CD4-positive, alpha-beta T cell (primary cell): ENCODE measurements at regions not wholly inside any gene's neighbourhood (a gene's known extent, or its start where the extent isn't known, plus 50 kb on each side); places are given as distances from the start of the nearest gene placed in this dataset.

Experiments
- ATAC-seq: fragments of 200-7000 bp; cut with Tn5 transposase; one replicate; pipeline ENCODE4 v1.10.0; 2022; ENCODE audit warnings: mild to moderate bottlenecking; ENCODE audit not compliant: poor library complexity
- CTCF ChIA-PET: fragments of 350-600 bp; sonication (Branson Sonifier 250); formaldehyde crosslinking; loops from one replicate; lab custom pipeline; 2021; ENCODE audit warnings: antibody characterized with exemption, inconsistent platforms; lab: Charles Lee
- POLR2A ChIA-PET: fragments of 350-600 bp; sonication (Branson Sonifier 250); formaldehyde crosslinking; loops from one replicate; lab custom pipeline; 2021; ENCODE audit warnings: antibody characterized with exemption, inconsistent platforms; lab: Charles Lee
- DNase-seq, 14 experiments: peaks; one replicate each; pipeline ENCODE4 v3.0.0-alpha.2; 2013 to 2020; ENCODE audit warnings: mixed read lengths in 2 of 14
- H3K27ac ChIP-seq, 2 donors: one replicate each; pipeline versions ENCODE4 v1.5.1 to v1.7.0; 2013; ENCODE audit warnings: low read length in 2 of 2, low read depth in 1 of 2, mild to moderate bottlenecking in 1 of 2
- H3K27me3 ChIP-seq, 2 experiments: 1 replicate in 1 of 2; 2 replicates in 1 of 2; pipeline versions ENCODE4 v1.6.1 to v1.7.0; 2013; ENCODE audit warnings: low read length in 2 of 2, control low read depth in 1 of 2, mild to moderate bottlenecking in 1 of 2, moderate library complexity in 1 of 2; ENCODE audit not compliant: insufficient read depth in 2 of 2, control insufficient read depth in 1 of 2
- H3K36me3 ChIP-seq: one replicate; pipeline ENCODE4 v1.6.1; 2013; ENCODE audit warnings: low read length, control low read depth; ENCODE audit not compliant: insufficient read depth
- H3K4me1 ChIP-seq: one replicate; pipeline ENCODE4 v1.6.1; 2013; ENCODE audit warnings: low read length, control low read depth; ENCODE audit not compliant: insufficient read depth
- H3K4me3 ChIP-seq: one replicate; pipeline ENCODE4 v1.5.1; 2013; ENCODE audit warnings: mild to moderate bottlenecking, low read length, moderate library complexity
- H3K9me3 ChIP-seq, 2 experiments: 1 replicate in 1 of 2; 2 replicates in 1 of 2; pipeline versions ENCODE4 v1.6.1 to v1.7.0; 2013; ENCODE audit warnings: low read length in 2 of 2, mild to moderate bottlenecking in 2 of 2, control low read depth in 1 of 2, moderate library complexity in 1 of 2; ENCODE audit not compliant: control insufficient read depth in 1 of 2, insufficient read depth in 1 of 2
- H3K27ac Mint-ChIP-seq: one replicate; pipeline ENCODE4 v1.8.0; 2020; ENCODE audit warnings: mixed read lengths
- H3K27me3 Mint-ChIP-seq: one replicate; pipeline ENCODE4 v1.8.0; 2021; ENCODE audit warnings: mixed read lengths
- H3K36me3 Mint-ChIP-seq: one replicate; pipeline ENCODE4 v1.8.0; 2021; ENCODE audit warnings: low read depth, mixed read lengths
- H3K4me1 Mint-ChIP-seq: one replicate; pipeline ENCODE4 v1.8.0; 2021; ENCODE audit warnings: low read depth, mixed read lengths
- H3K4me3 Mint-ChIP-seq: one replicate; pipeline ENCODE4 v1.8.0; 2020; ENCODE audit warnings: mild to moderate bottlenecking, mixed read lengths
- H3K9me3 Mint-ChIP-seq: one replicate; pipeline ENCODE4 v1.8.0; 2020; ENCODE audit warnings: mixed read lengths
- CTCF ChIP-seq: fragments of 200-600 bp; IDR thresholded peaks from one replicate; pipeline ENCODE4 v1.8.0; 2022; ENCODE audit warnings: antibody characterized with exemption, mild to moderate bottlenecking
- intact Hi-C, 2 experiments: fragments of 100-400 bp; cut with DNase I in 1 of 2; cut with micrococcal nuclease in 1 of 2; formaldehyde crosslinking; loops; one replicate each; pipeline versions ENCODE4 v1.15.1 to v1.9.0; 2023 to 2025; cut with DNase I, micrococcal nuclease

- Histone ChIP-seq H3K36me3 (no peaks in the 10 kb centered on the region), H3K4me1 (no peaks in the 10 kb centered on the region), H3K4me3 (no peak overlapping the region), H3K27me3 (no peaks in the 10 kb centered on the region), H3K27ac (no peak overlapping the region), H3K9me3 (no peaks in the 10 kb centered on the region)
- no peaks in the 10 kb centered on the region for H3K9me3 Mint-ChIP-seq
- ATAC-seq: no peak
- no peak for DNase-seq
- POLR2A ChIA-PET: no interaction called here
- H3K4me3 Mint-ChIP-seq: no peak overlapping the region
- intact Hi-C loops: no loop called here
- no peaks in the 10 kb centered on the region for H3K4me1 Mint-ChIP-seq
- no peaks in the 10 kb centered on the region for H3K27me3 Mint-ChIP-seq
- TF ChIP-seq CTCF: no peak
- H3K27ac Mint-ChIP-seq: no peak overlapping the region
- CTCF ChIA-PET: no interaction called here
- no peaks in the 10 kb centered on the region for H3K36me3 Mint-ChIP-seq
These were observed 253.4 kb upstream of the MDFIC2 start for GRCh38 chr3:70565861-70566260.

- intact Hi-C loops: no loop called here
- CTCF ChIA-PET: interaction anchor here (0.9 kb wide), 1 partner anchor 11 kb away, joined by 3 read pairs; no protein-coding TSS in a partner anchor
- no peak overlapping the region for H3K4me3 Mint-ChIP-seq
These were observed 252.1 kb upstream of the MDFIC2 start for GRCh38 chr3:70564552-70564951.

GRCh38 chr3:70561796-70562195, 249.4 kb upstream of the MDFIC2 start:
- no peaks in the 10 kb centered on the region for H3K4me1 Mint-ChIP-seq
- H3K4me3 Mint-ChIP-seq: no peak overlapping the region
- intact Hi-C loops: no loop called here
- Histone ChIP-seq H3K4me3 (no peak overlapping the region), H3K27me3 (no peaks in the 10 kb centered on the region), H3K4me1 (no peaks in the 10 kb centered on the region), H3K9me3 (no peaks in the 10 kb centered on the region), H3K36me3 (no peaks in the 10 kb centered on the region), H3K27ac (no peak overlapping the region)
- ChIA-PET POLR2A (no interaction called here), CTCF (no interaction called here)
- H3K27me3 Mint-ChIP-seq: no peaks in the 10 kb centered on the region
- no peak for TF ChIP-seq CTCF
- DNase-seq (no peak), ATAC-seq (no peak)
- H3K27ac Mint-ChIP-seq: no peak overlapping the region
- no peaks in the 10 kb centered on the region for H3K36me3 Mint-ChIP-seq
- no peaks in the 10 kb centered on the region for H3K9me3 Mint-ChIP-seq

More at GRCh38 chr3:70564552-70564951, 252.1 kb upstream of the MDFIC2 start:
- H3K4me3 ChIP-seq: no peak overlapping the region
- Mint-ChIP-seq H3K27me3 (no peaks in the 10 kb centered on the region), H3K27ac (no peak overlapping the region), H3K9me3 (no peaks in the 10 kb centered on the region), H3K4me1 (no peaks in the 10 kb centered on the region), H3K36me3 (no peaks in the 10 kb centered on the region)
- POLR2A ChIA-PET: no interaction called here
- ATAC-seq (no peak), DNase-seq (no peak)
- H3K27ac ChIP-seq: no peak overlapping the region
- no peaks in the 10 kb centered on the region for H3K36me3 ChIP-seq
- no peak for TF ChIP-seq CTCF
- no peaks in the 10 kb centered on the region for H3K4me1 ChIP-seq
- H3K27me3 ChIP-seq: no peaks in the 10 kb centered on the region
- H3K9me3 ChIP-seq: no peaks in the 10 kb centered on the region
